Gastrocnemius medialis (tissue), 4 donors: ENCODE measurements at regions not wholly inside any gene's neighbourhood (a gene's known extent, or its start where the extent isn't known, plus 50 kb on each side); places are given as distances from the start of the nearest gene placed in this dataset.

Experiments used
- POLR2A ChIP-seq, 2 donors: fragments of 450-650 bp; IDR thresholded peaks; one replicate each; pipeline ENCODE4 v1.6.1; 2017; ENCODE audit warnings: antibody characterized with exemption in 2 of 2, mild to moderate bottlenecking in 2 of 2, moderate library complexity in 2 of 2
- TF ChIP-seq, protein P1 (sequence below), 5 experiments: fragments of 450-650 bp in 3 of 5; fragments of 200-600 bp in 2 of 5; sonication (generic) in 2 of 5; IDR thresholded peaks in 4 of 5; conservative IDR thresholded peaks in 1 of 5; 1 replicate in 4 of 5; 2 replicates in 1 of 5; pipeline ENCODE4 v1.5.1; 2016 to 2019; ENCODE audit warnings: antibody characterized with exemption in 5 of 5, mild to moderate bottlenecking in 3 of 5, moderate library complexity in 3 of 5

DNA sequence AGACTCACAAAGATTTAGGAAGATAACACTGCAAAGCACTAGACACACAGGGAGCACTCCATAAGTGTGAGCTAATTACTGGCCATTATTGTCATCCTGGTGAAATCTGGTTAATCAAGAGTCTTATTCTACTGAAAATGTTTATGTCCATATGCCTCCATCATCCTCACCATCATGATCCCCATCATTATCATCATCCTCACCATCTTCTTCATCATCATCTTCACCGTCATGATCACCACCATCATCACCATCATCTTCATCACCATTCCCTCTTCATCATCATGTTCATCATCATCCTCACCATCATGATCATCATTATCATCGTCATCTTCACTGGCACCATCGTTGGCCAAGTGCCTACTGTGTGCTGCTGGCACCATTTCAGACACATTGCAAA lies 76.3 kb upstream of the CARD11 start:
- no peak for TF ChIP-seq POLR2A (IDR thresholded peaks at IDR 0.05)
- TF ChIP-seq, protein P1, sequence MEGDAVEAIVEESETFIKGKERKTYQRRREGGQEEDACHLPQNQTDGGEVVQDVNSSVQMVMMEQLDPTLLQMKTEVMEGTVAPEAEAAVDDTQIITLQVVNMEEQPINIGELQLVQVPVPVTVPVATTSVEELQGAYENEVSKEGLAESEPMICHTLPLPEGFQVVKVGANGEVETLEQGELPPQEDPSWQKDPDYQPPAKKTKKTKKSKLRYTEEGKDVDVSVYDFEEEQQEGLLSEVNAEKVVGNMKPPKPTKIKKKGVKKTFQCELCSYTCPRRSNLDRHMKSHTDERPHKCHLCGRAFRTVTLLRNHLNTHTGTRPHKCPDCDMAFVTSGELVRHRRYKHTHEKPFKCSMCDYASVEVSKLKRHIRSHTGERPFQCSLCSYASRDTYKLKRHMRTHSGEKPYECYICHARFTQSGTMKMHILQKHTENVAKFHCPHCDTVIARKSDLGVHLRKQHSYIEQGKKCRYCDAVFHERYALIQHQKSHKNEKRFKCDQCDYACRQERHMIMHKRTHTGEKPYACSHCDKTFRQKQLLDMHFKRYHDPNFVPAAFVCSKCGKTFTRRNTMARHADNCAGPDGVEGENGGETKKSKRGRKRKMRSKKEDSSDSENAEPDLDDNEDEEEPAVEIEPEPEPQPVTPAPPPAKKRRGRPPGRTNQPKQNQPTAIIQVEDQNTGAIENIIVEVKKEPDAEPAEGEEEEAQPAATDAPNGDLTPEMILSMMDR (IDR thresholded peaks at IDR 0.05 in 4 of 5, conservative IDR thresholded peaks at IDR 0.05 in 1 of 5), result no peak
